ENCODE measurements at regions not wholly inside any gene's neighbourhood (a gene's known extent, or its start where the extent isn't known, plus 50 kb on each side); places are given as distances from the start of the nearest gene placed in this dataset.

GRCh38 chr1:215458562-215458961 lies 108.5 kb upstream of the KCTD3 start:
- DNase-seq (ENCODE audit: low spot score), result no peak

- DNase-seq (ENCODE audit: low spot score), result no peak
Observed at GRCh38 chr1:215459136-215459535, 108.0 kb upstream of the KCTD3 start.

- no peak for DNase-seq (ENCODE audit: low spot score)
Observed at GRCh38 chr1:215466361-215466760, 100.7 kb upstream of the KCTD3 start.

GRCh38 chr1:215471463-215471862 lies 95.6 kb upstream of the KCTD3 start:
- no peak for DNase-seq (ENCODE audit: low spot score)

- no peak for DNase-seq (ENCODE audit: low spot score)
Observed at GRCh38 chr1:215472723-215473122, 94.4 kb upstream of the KCTD3 start.

GRCh38 chr1:215473943-215474342 lies 93.2 kb upstream of the KCTD3 start:
- DNase-seq (ENCODE audit: low spot score), result no peak

GRCh38 chr1:215474940-215475339 lies 92.2 kb upstream of the KCTD3 start:
- DNase-seq (ENCODE audit: low spot score), result peak; percentile 18

GRCh38 chr1:215475796-215476481 lies 91.2 kb upstream of the KCTD3 start:
- DNase-seq (ENCODE audit: low spot score), result peak; percentile 49

GRCh38 chr1:215476541-215476940 lies 90.6 kb upstream of the KCTD3 start:
- DNase-seq (ENCODE audit: low spot score), result no peak

GRCh38 chr1:215477632-215478031 lies 89.5 kb upstream of the KCTD3 start:
- DNase-seq (ENCODE audit: low spot score), result no peak

GRCh38 chr1:215479567-215479966 lies 87.5 kb upstream of the KCTD3 start:
- DNase-seq (ENCODE audit: low spot score), result no peak

- no peak for DNase-seq (ENCODE audit: low spot score)
Observed at GRCh38 chr1:215482079-215482478, 85.0 kb upstream of the KCTD3 start.

GRCh38 chr1:215484171-215484939 lies 82.7 kb upstream of the KCTD3 start:
- no peak for DNase-seq (ENCODE audit: low spot score)

GRCh38 chr1:215487466-215487865 lies 79.6 kb upstream of the KCTD3 start:
- DNase-seq (ENCODE audit: low spot score), result no peak

- no peak for DNase-seq (ENCODE audit: low spot score)
Observed at GRCh38 chr1:215488850-215489249, 78.3 kb upstream of the KCTD3 start.

- no peak for DNase-seq (ENCODE audit: low spot score)
Observed at GRCh38 chr1:215489771-215490565, 77.1 kb upstream of the KCTD3 start.

- DNase-seq (ENCODE audit: low spot score), result no peak
Observed at GRCh38 chr1:215497528-215497927, 69.6 kb upstream of the KCTD3 start.

GRCh38 chr1:215501496-215501895 lies 65.6 kb upstream of the KCTD3 start:
- DNase-seq (ENCODE audit: low spot score), result no peak

GRCh38 chr1:215502081-215502480 lies 65.0 kb upstream of the KCTD3 start:
- no peak for DNase-seq (ENCODE audit: low spot score)

- DNase-seq (ENCODE audit: low spot score), result no peak
Observed at GRCh38 chr1:215507119-215507518, 60.0 kb upstream of the KCTD3 start.

GRCh38 chr1:215508311-215508710 lies 58.8 kb upstream of the KCTD3 start:
- no peak for DNase-seq (ENCODE audit: low spot score)

Measured in H4 (cell line).